PFSK-1 (cell line): ENCODE measurements at regions not wholly inside any gene's neighbourhood (a gene's known extent, or its start where the extent isn't known, plus 50 kb on each side); places are given as distances from the start of the nearest gene placed in this dataset.

Experiments used
- FOXP2 ChIP-seq: optimal IDR thresholded peaks from 2 replicates; pipeline ENCODE3; 2011; ENCODE audit warnings: borderline replicate concordance, control low read depth, inconsistent platforms; ENCODE audit not compliant: insufficient read depth; ENCODE audit errors: extremely low read length, extremely low read depth
- POLR2AphosphoS5 ChIP-seq: IDR thresholded peaks from 2 replicates; pipeline ENCODE4 v1.6.1; 2012; ENCODE audit warnings: low read depth, mild to moderate bottlenecking, control low read depth, low read length, moderate library complexity
- SIN3A ChIP-seq: IDR thresholded peaks from 2 replicates; pipeline ENCODE4 v1.6.1; 2012; ENCODE audit warnings: mild to moderate bottlenecking, low read length, moderate library complexity, borderline replicate concordance; ENCODE audit not compliant: insufficient read depth
- TAF1 ChIP-seq: IDR thresholded peaks from 2 replicates; pipeline ENCODE4 v1.6.1; 2012; ENCODE audit warnings: low read length, control low read depth, borderline replicate concordance; ENCODE audit not compliant: insufficient read depth
- TF ChIP-seq, protein P1 (sequence below), 2 experiments: IDR thresholded peaks; 2 replicates each; pipeline versions ENCODE4 v1.6.1 to v1.8.0; 2011 to 2012; ENCODE audit warnings: low read depth in 2 of 2, low read length in 2 of 2, control low read depth in 1 of 2, inconsistent platforms in 1 of 2, mild to moderate bottlenecking in 1 of 2, moderate library complexity in 1 of 2; ENCODE audit not compliant: insufficient read depth in 1 of 2

DNA sequence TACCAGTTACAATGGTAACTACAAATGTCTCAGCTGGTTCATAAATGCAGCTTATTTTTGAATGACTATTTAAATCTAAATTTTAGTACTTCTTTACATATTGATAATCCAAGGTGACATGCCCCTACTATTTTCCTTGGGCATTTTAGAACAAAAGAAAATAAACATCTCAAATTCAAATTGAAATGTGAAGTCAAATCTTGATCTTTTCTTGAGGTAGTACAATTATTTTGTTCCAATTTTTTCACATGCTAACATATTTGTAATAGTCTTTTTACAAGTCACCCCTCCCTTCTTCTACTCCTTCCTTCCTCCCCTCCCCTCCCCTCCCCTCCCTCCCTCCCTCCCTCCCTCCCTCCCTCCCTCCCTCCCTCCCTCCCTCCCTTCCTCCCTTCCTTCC is 370.1 kb upstream of the MMS22L start:
- TF ChIP-seq POLR2AphosphoS5 (no peak), FOXP2 (no peak), TAF1 (no peak), SIN3A (no peak)
- TF ChIP-seq, protein P1, sequence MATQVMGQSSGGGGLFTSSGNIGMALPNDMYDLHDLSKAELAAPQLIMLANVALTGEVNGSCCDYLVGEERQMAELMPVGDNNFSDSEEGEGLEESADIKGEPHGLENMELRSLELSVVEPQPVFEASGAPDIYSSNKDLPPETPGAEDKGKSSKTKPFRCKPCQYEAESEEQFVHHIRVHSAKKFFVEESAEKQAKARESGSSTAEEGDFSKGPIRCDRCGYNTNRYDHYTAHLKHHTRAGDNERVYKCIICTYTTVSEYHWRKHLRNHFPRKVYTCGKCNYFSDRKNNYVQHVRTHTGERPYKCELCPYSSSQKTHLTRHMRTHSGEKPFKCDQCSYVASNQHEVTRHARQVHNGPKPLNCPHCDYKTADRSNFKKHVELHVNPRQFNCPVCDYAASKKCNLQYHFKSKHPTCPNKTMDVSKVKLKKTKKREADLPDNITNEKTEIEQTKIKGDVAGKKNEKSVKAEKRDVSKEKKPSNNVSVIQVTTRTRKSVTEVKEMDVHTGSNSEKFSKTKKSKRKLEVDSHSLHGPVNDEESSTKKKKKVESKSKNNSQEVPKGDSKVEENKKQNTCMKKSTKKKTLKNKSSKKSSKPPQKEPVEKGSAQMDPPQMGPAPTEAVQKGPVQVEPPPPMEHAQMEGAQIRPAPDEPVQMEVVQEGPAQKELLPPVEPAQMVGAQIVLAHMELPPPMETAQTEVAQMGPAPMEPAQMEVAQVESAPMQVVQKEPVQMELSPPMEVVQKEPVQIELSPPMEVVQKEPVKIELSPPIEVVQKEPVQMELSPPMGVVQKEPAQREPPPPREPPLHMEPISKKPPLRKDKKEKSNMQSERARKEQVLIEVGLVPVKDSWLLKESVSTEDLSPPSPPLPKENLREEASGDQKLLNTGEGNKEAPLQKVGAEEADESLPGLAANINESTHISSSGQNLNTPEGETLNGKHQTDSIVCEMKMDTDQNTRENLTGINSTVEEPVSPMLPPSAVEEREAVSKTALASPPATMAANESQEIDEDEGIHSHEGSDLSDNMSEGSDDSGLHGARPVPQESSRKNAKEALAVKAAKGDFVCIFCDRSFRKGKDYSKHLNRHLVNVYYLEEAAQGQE (IDR thresholded peaks at IDR 0.05; ENCODE audit: insufficient read depth in 1 of 2, low read depth in 2 of 2, low read length in 2 of 2) = no peak

DNA sequence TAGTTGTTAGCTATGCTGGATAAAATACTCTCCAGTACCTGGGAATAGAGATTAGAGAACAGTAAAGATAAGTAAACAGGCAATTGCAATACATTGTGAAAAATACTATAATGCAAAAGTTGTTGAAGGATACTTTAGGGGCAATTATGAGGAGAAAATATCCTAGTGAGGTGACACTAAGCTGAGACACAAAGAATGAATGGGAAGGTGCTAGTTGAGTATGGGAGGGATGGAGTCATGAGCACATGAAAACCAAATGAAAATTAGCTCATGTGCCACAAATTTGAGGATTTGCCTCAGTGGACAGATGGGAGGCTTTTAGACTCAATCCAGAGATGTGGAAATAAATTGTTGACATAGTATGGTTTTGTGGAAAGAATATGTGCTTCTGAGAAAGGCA is 370.5 kb upstream of the MMS22L start:
- TF ChIP-seq, protein P1 (IDR thresholded peaks at IDR 0.05; ENCODE audit: insufficient read depth in 1 of 2, low read depth in 2 of 2, low read length in 2 of 2) = no peak
- TF ChIP-seq TAF1 (no peak), POLR2AphosphoS5 (no peak), SIN3A (no peak), FOXP2 (no peak)

DNA sequence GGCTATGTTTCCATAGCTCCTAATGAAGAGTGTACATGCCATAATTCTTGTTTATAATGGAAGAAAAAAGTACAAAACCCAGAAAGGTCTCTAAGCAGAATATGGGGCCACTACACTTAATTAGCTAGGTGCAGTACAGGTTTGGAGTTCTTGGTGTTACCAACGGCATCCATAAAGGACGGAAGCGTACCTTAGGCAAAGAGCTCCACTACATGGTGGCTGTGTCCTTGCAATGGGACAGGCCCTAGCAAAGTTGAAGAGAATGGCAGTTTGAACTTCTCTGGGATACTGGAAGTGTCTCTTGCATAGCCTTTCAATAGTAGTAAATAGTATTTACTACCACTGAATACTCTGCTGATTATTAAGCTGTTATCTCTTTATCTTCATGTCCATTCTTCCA is 371.7 kb upstream of the MMS22L start:
- no peak for TF ChIP-seq TAF1
- TF ChIP-seq, protein P1 (IDR thresholded peaks at IDR 0.05; ENCODE audit: insufficient read depth in 1 of 2, low read depth in 2 of 2, low read length in 2 of 2) = no peak
- TF ChIP-seq SIN3A = no peak
- TF ChIP-seq FOXP2 = no peak
- no peak for TF ChIP-seq POLR2AphosphoS5

DNA sequence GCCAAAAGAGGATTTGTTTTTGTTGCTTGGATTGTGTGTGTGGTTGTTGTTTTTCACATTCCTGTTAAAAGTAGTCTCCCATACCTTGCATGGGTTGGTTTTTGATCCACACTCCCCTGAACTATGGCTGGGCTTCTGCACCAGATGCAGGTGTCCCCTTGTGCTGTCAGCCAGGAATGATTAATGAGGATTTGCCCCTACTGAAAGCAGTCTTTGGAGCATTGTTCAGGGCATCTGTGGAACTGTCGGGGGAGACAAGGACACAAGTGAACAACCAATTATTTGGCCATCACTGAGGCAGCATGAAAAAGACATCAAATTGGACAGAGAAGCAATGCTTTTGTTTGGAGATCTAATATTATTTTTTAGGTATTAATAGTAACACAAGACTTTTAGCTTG is 373.2 kb upstream of the MMS22L start:
- TF ChIP-seq SIN3A (no peak), POLR2AphosphoS5 (no peak), TAF1 (no peak)
- TF ChIP-seq, protein P1 (IDR thresholded peaks at IDR 0.05; ENCODE audit: insufficient read depth in 1 of 2, low read depth in 2 of 2, low read length in 2 of 2) = no peak
